ENCODE measurements at regions not wholly inside any gene's neighbourhood (a gene's known extent, or its start where the extent isn't known, plus 50 kb on each side); places are given as distances from the start of the nearest gene placed in this dataset.

- no peaks in the 10 kb centered on the region for H3K27me3 ChIP-seq
- 47 to 51% methylated on average over 3 of the region's 3 CpGs for WGBS, 2 donors
- no peak overlapping the region for H3K4me3 ChIP-seq
- H3K27ac ChIP-seq = no peak overlapping the region
- no peak for TF ChIP-seq POLR2A (IDR thresholded peaks at IDR 0.05)
- TF ChIP-seq, protein P1, sequence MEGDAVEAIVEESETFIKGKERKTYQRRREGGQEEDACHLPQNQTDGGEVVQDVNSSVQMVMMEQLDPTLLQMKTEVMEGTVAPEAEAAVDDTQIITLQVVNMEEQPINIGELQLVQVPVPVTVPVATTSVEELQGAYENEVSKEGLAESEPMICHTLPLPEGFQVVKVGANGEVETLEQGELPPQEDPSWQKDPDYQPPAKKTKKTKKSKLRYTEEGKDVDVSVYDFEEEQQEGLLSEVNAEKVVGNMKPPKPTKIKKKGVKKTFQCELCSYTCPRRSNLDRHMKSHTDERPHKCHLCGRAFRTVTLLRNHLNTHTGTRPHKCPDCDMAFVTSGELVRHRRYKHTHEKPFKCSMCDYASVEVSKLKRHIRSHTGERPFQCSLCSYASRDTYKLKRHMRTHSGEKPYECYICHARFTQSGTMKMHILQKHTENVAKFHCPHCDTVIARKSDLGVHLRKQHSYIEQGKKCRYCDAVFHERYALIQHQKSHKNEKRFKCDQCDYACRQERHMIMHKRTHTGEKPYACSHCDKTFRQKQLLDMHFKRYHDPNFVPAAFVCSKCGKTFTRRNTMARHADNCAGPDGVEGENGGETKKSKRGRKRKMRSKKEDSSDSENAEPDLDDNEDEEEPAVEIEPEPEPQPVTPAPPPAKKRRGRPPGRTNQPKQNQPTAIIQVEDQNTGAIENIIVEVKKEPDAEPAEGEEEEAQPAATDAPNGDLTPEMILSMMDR (IDR thresholded peaks at IDR 0.05) = no peak
- TF ChIP-seq EP300 (IDR thresholded peaks at IDR 0.05) = no peak
- peaks cover 0 to 6% (median 0%) of the 10 kb centered on the region in 3 donors for H3K36me3 ChIP-seq
- no peak for DNase-seq (ENCODE audit: low spot score in 2 of 2)
- no peaks in the 10 kb centered on the region for H3K9me3 ChIP-seq
- no peaks in the 10 kb centered on the region for H3K4me1 ChIP-seq
Measured at GRCh38 chr1:207264663-207265252, 56.7 kb upstream of the CD55 start.

GRCh38 chr1:207268337-207268736 lies 53.1 kb upstream of the CD55 start:
- Histone ChIP-seq H3K27me3 (no peaks in the 10 kb centered on the region), H3K4me3 (no peak overlapping the region), H3K36me3 (peaks cover 0 to 3% (median 0%) of the 10 kb centered on the region in 3 donors), H3K9me3 (no peaks in the 10 kb centered on the region), H3K4me1 (no peaks in the 10 kb centered on the region), H3K27ac (no peak overlapping the region)
- DNase-seq (ENCODE audit: low spot score in 2 of 2) = no peak
- WGBS, 2 donors = 52 to 64% methylated on average over 1 of the region's 1 CpG
- TF ChIP-seq, protein P1 (IDR thresholded peaks at IDR 0.05) = no peak
- TF ChIP-seq EP300 (IDR thresholded peaks at IDR 0.05) (no peak), POLR2A (IDR thresholded peaks at IDR 0.05) (no peak)

DNA sequence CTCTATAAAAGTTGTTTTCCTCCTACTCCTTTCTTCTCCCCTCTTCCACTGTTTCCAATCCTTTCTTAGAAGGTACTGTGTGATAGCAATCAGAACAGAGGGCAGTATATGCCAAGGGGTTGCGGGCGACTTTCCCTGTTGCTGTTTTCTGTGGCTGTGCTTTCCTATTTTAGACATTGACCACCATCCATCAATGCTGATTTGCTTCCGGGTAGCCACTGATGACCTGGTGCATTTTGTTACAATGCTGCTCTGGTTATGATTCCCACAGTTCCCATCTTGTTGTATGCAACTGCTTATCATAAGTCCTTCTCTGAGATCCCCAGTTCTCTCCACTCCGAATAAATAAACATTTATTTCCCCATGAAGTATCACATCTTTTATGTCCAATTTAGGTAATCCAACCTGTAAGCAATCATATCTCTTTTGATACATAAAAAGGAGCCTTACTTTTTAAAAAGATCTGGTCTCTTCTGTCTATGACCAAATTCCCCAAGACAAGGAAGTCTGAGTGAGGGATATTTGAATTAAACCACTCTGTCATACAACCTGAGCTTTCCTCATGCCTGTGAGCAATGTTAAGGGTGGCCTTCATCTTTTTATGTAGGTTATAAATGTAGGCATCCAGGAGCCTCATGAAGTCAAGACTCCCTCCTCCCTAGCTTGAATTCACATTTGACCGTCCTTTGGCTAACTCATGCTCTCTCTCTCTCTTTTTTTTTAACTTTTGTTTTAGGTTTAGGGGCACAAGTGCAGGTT lies 52.5 kb upstream of the CD55 start:
- Histone ChIP-seq H3K9me3 (peaks cover 0 to 2% (median under 1%) of the 10 kb centered on the region in 4 donors), H3K27me3 (no peaks in the 10 kb centered on the region), H3K4me1 (no peaks in the 10 kb centered on the region), H3K36me3 (no peaks in the 10 kb centered on the region), H3K4me3 (no peak overlapping the region), H3K27ac (no peak overlapping the region)
- DNase-seq (ENCODE audit: low spot score in 2 of 2) = no peak
- WGBS, 2 donors = 91 to 92% methylated on average over 5 of the region's 5 CpGs
- TF ChIP-seq EP300 (IDR thresholded peaks at IDR 0.05) = no peak
- no peak for TF ChIP-seq POLR2A (IDR thresholded peaks at IDR 0.05)
- TF ChIP-seq, protein P1 (IDR thresholded peaks at IDR 0.05) = no peak
